H1 (cell line): ENCODE measurements at regions not wholly inside any gene's neighbourhood (a gene's known extent, or its start where the extent isn't known, plus 50 kb on each side); places are given as distances from the start of the nearest gene placed in this dataset.

Source experiments
- CTCF ChIA-PET: fragments of 300-600 bp; sonication (Branson Sonifier 250); formaldehyde crosslinking; loops from one replicate; lab custom pipeline; 2021; ENCODE audit not compliant: partially characterized antibody; lab: Charles Lee
- POLR2A ChIA-PET: fragments of 300-600 bp; sonication (Branson Sonifier 250); formaldehyde crosslinking; loops from one replicate; lab custom pipeline; 2021; ENCODE audit warnings: inconsistent platforms; ENCODE audit not compliant: partially characterized antibody; lab: Charles Lee
- DNase-seq, 2 experiments: peaks; one replicate each; pipeline versions ENCODE4 v3.0.0 to v3.0.0-alpha.2; 2010 to 2022; ENCODE audit warnings: low spot score in 2 of 2, low read depth in 1 of 2, mixed read lengths in 1 of 2
- FAIRE-seq: peaks from 2 replicates; lab custom pipeline; 2011; peaks lifted over from hg19 to GRCh38; lab: Jason Lieb, UNC
- H2AFZ ChIP-seq: 2 replicates; pipeline ENCODE4 v1.8.1; 2012; ENCODE audit warnings: low read length, inconsistent platforms
- H2AK5ac ChIP-seq: 2 replicates; pipeline ENCODE4 v1.6.1; 2013; ENCODE audit warnings: low read depth, low read length
- H2BK120ac ChIP-seq: replicated peaks from 2 replicates; pipeline ENCODE3; 2013; ENCODE audit warnings: low read depth, low read length, inconsistent platforms
- H2BK12ac ChIP-seq: 2 replicates; pipeline ENCODE4 v1.6.1; 2013; ENCODE audit warnings: low read depth, low read length
- H2BK15ac ChIP-seq: 2 replicates; pipeline ENCODE4 v1.6.1; 2013; ENCODE audit warnings: low read length
- H2BK20ac ChIP-seq: 2 replicates; pipeline ENCODE4 v1.6.1; 2013; ENCODE audit warnings: low read length
- H2BK5ac ChIP-seq: 2 replicates; pipeline ENCODE4 v1.6.1; 2013; ENCODE audit warnings: low read depth, low read length
- H3K14ac ChIP-seq: 2 replicates; pipeline ENCODE4 v1.6.1; 2013; ENCODE audit warnings: inconsistent platforms; ENCODE audit not compliant: insufficient read length
- H3K18ac ChIP-seq: 2 replicates; pipeline ENCODE4 v1.6.1; 2013; ENCODE audit warnings: low read length; ENCODE audit errors: extremely low read depth
- H3K23ac ChIP-seq: 2 replicates; pipeline ENCODE4 v1.6.1; 2013; ENCODE audit warnings: inconsistent platforms; ENCODE audit not compliant: insufficient read length
- H3K23me2 ChIP-seq: 2 replicates; pipeline ENCODE4 v1.6.1; 2013; ENCODE audit warnings: low read depth, low read length
- H3K27ac ChIP-seq: 2 replicates; pipeline ENCODE4 v1.6.1; 2011; ENCODE audit warnings: low read depth, low read length, inconsistent platforms
- H3K27me3 ChIP-seq, 4 experiments: replicated peaks in 1 of 4; 1 replicate in 1 of 4; 2 replicates in 3 of 4; pipeline versions ENCODE4 v1.6.1 to v1.8.1; 2011 to 2013; ENCODE audit warnings: low read length in 3 of 4, mild to moderate bottlenecking in 3 of 4, inconsistent platforms in 2 of 4, mixed read lengths in 2 of 4, moderate library complexity in 1 of 4; ENCODE audit not compliant: control insufficient read depth in 3 of 4, insufficient read depth in 3 of 4; ENCODE audit errors: extremely low read depth in 1 of 4
- H3K36me3 ChIP-seq, 4 experiments: 2 replicates each; pipeline versions ENCODE4 v1.6.1 to v1.8.1; 2011 to 2013; ENCODE audit warnings: mild to moderate bottlenecking in 4 of 4, low read length in 3 of 4, moderate library complexity in 2 of 4, control low read depth in 1 of 4, inconsistent platforms in 1 of 4; ENCODE audit not compliant: insufficient read depth in 4 of 4, control insufficient read depth in 2 of 4
- H3K4ac ChIP-seq: replicated peaks from 2 replicates; pipeline ENCODE3; 2013; ENCODE audit warnings: low read length, low read depth, mixed read lengths, inconsistent platforms; ENCODE audit not compliant: insufficient read length
- H3K4me1 ChIP-seq, 4 experiments: replicated peaks in 1 of 4; 1 replicate in 1 of 4; 2 replicates in 3 of 4; pipeline versions ENCODE4 v1.6.1 to v1.8.1; 2011 to 2013; ENCODE audit warnings: low read length in 3 of 4, inconsistent platforms in 2 of 4, mixed read lengths in 1 of 4; ENCODE audit not compliant: insufficient read depth in 4 of 4, control insufficient read depth in 3 of 4
- H3K4me2 ChIP-seq, 2 experiments: 2 replicates each; pipeline versions ENCODE4 v1.6.1 to v1.8.1; 2011 to 2013; ENCODE audit warnings: low read depth in 2 of 2, low read length in 2 of 2, control low read depth in 1 of 2, inconsistent platforms in 1 of 2, mild to moderate bottlenecking in 1 of 2; ENCODE audit not compliant: insufficient read depth in 1 of 2
- H3K4me3 ChIP-seq, 4 experiments: fragments of 200-600, 300-600 bp in 1 of 4; sonication (generic), shearing (Covaris generic), sonication (Bioruptor Twin) in 1 of 4; 2 replicates each; pipeline versions ENCODE4 v1.5.1 to v1.8.1; 2011 to 2016; ENCODE audit warnings: low read length in 4 of 4, low read depth in 3 of 4, control low read depth in 2 of 4, inconsistent platforms in 2 of 4, mild to moderate bottlenecking in 2 of 4, mixed read lengths in 1 of 4, moderate library complexity in 1 of 4; ENCODE audit not compliant: insufficient read depth in 2 of 4; ENCODE audit errors: extremely low read depth in 1 of 4
- H3K56ac ChIP-seq: replicated peaks from 2 replicates; pipeline ENCODE3; 2013; ENCODE audit warnings: low read depth, mild to moderate bottlenecking, mixed read lengths, low read length, inconsistent platforms; ENCODE audit not compliant: insufficient read length
- H3K79me1 ChIP-seq: 2 replicates; pipeline ENCODE4 v1.6.1; 2013; ENCODE audit warnings: low read depth, low read length, control low read depth
- H3K79me2 ChIP-seq, 2 experiments: 2 replicates each; pipeline versions ENCODE4 v1.6.1 to v1.8.1; 2012 to 2013; ENCODE audit warnings: low read length in 2 of 2, mild to moderate bottlenecking in 2 of 2, inconsistent platforms in 1 of 2; ENCODE audit not compliant: insufficient read depth in 2 of 2, control insufficient read depth in 1 of 2
- H3K9ac ChIP-seq, 4 experiments: replicated peaks in 1 of 4; 1 replicate in 1 of 4; 2 replicates in 3 of 4; pipeline versions ENCODE4 v1.6.1 to v1.8.1; 2011 to 2013; ENCODE audit warnings: low read depth in 3 of 4, low read length in 3 of 4, control low read depth in 2 of 4, mild to moderate bottlenecking in 2 of 4, moderate library complexity in 2 of 4, inconsistent platforms in 1 of 4; ENCODE audit errors: extremely low read depth in 1 of 4
- H3K9me3 ChIP-seq, 2 experiments: 2 replicates each; pipeline versions ENCODE4 v1.6.1 to v1.8.1; 2012 to 2013; ENCODE audit warnings: mild to moderate bottlenecking in 2 of 2, moderate library complexity in 2 of 2, control low read depth in 1 of 2, inconsistent platforms in 1 of 2, low read depth in 1 of 2, low read length in 1 of 2, mixed read lengths in 1 of 2; ENCODE audit not compliant: insufficient read depth in 2 of 2
- H4K20me1 ChIP-seq, 2 experiments: replicated peaks in 1 of 2; 2 replicates each; pipeline versions ENCODE3 to v1.8.1; 2011 to 2013; ENCODE audit warnings: inconsistent platforms in 2 of 2, low read length in 2 of 2, mild to moderate bottlenecking in 1 of 2; ENCODE audit not compliant: insufficient read depth in 2 of 2, control insufficient read depth in 1 of 2
- H4K5ac ChIP-seq: 2 replicates; pipeline ENCODE4 v1.6.1; 2013; ENCODE audit warnings: low read length, low read depth, mixed read lengths, inconsistent platforms; ENCODE audit not compliant: insufficient read length
- H4K8ac ChIP-seq: 2 replicates; pipeline ENCODE4 v1.8.0; 2013; ENCODE audit warnings: mild to moderate bottlenecking, moderate library complexity, low read length, inconsistent platforms; ENCODE audit not compliant: insufficient read depth; ENCODE audit errors: extremely low read depth
- H4K91ac ChIP-seq: replicated peaks from 2 replicates; pipeline ENCODE3; 2013; ENCODE audit warnings: low read length, mixed read lengths, inconsistent platforms; ENCODE audit not compliant: insufficient read length
- CTBP2 ChIP-seq: IDR thresholded peaks from 2 replicates; pipeline ENCODE4 v1.7.0; 2011; ENCODE audit warnings: borderline replicate concordance, mild to moderate bottlenecking, moderate library complexity, mixed read lengths, low read length; ENCODE audit not compliant: insufficient read depth, insufficient read length
- CTCF ChIP-seq, 3 experiments: IDR thresholded peaks; 1 replicate in 2 of 3; 2 replicates in 1 of 3; pipeline versions ENCODE4 v1.5.1 to v1.6.1; 2011; ENCODE audit warnings: low read length in 3 of 3, mild to moderate bottlenecking in 3 of 3, inconsistent platforms in 2 of 3, low read depth in 1 of 3, moderate library complexity in 1 of 3; ENCODE audit not compliant: insufficient read depth in 1 of 3; ENCODE audit errors: control extremely low read depth in 1 of 3
- EGR1 ChIP-seq: IDR thresholded peaks from 2 replicates; pipeline ENCODE4 v1.6.1; 2011; ENCODE audit warnings: low read depth, low read length, borderline replicate concordance
- KDM1A ChIP-seq: fragments of 200-600, 300-600 bp; sonication (generic); IDR thresholded peaks from 2 replicates; pipeline ENCODE4 v1.7.1; 2016; ENCODE audit warnings: mild to moderate bottlenecking, low read length, borderline replicate concordance
- RFX5 ChIP-seq: IDR thresholded peaks from 2 replicates; pipeline ENCODE4 v1.6.1; 2011; ENCODE audit warnings: low read depth, low read length, improper control_type of control experiment, borderline replicate concordance
- RXRA ChIP-seq: IDR thresholded peaks from 2 replicates; pipeline ENCODE4 v1.6.1; 2011; ENCODE audit warnings: low read depth, mild to moderate bottlenecking, low read length, moderate library complexity; ENCODE audit not compliant: insufficient read depth
- WGBS, 2 experiments: shearing (Covaris generic) in 1 of 2; methylation state at CpG; one replicate each; pipeline versions ENCODE4 v1.1.6 to v1.1.7; 2013 to 2015; ENCODE audit warnings: low lambda C conversion rate in 2 of 2, mixed read lengths in 2 of 2, inconsistent platforms in 1 of 2, low coverage in 1 of 2, missing lambda C conversion rate in 1 of 2; ENCODE audit not compliant: insufficient replicate concordance in 2 of 2, insufficient coverage in 1 of 2, insufficient read length in 1 of 2; ENCODE audit errors: extremely low coverage in 1 of 2, missing lambda C conversion rate in 1 of 2; 5-methylcytosine and 5-hydroxymethylcytosine counted together
- TF ChIP-seq, protein P1 (sequence below): IDR thresholded peaks from 2 replicates; pipeline ENCODE4 v1.6.1; 2011; ENCODE audit warnings: low read depth, mild to moderate bottlenecking, low read length; ENCODE audit not compliant: insufficient read depth

DNA sequence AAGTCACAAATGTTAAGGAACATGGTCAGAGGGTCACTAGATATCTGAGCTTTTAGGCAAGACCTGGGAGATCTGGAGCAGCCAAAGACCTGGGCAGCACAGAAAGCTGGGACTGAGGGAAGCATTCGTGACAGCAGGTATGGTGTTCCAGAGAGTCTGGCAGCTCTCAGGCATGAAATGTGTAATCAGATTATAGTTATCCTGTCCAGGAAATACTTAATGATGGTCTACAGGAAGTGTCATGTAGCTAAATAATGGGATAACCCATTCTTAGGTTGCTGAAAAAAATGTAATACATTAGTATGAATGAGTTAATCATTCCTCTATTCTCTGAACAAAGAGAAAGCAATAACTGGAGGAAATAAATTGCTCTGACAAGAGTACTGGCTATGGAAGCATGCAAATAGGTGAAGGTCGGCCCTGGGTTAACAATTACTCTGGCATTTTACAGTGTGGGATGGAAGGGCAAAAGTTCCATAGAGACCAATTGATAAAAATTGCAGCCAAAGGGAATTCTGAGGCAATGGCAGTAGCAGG lies 740.5 kb downstream of the CBLN4 start:
- Histone ChIP-seq H3K79me1 (no peaks in the 10 kb centered on the region), H3K56ac (no peak overlapping the region), H2AFZ (no peak overlapping the region), H3K23me2 (no peaks in the 10 kb centered on the region), H4K8ac (no peak overlapping the region), H4K20me1 (no peaks in the 10 kb centered on the region), H3K27me3 (no peaks in the 10 kb centered on the region), H2AK5ac (no peak overlapping the region), H3K4ac (no peak overlapping the region), H3K18ac (no peak overlapping the region), H3K4me3 (no peak overlapping the region), H3K4me2 (no peak overlapping the region), H3K79me2 (no peaks in the 10 kb centered on the region), H4K91ac (no peak overlapping the region), H3K4me1 (no peaks in the 10 kb centered on the region), H2BK20ac (no peak overlapping the region), H3K36me3 (no peaks in the 10 kb centered on the region), H3K14ac (no peak overlapping the region), H2BK12ac (no peak overlapping the region), H2BK5ac (no peak overlapping the region)
- no peak for FAIRE-seq
- CTCF ChIA-PET: no interaction called here
- POLR2A ChIA-PET: no interaction called here
- 100% methylated on average over 2 of the region's 2 CpGs; no CpG with 5 or more reads in 1 of the 2 experiments for WGBS, 2 experiments
- TF ChIP-seq RFX5 (no peak), CTCF (IDR thresholded peaks at IDR 0.05; ENCODE audit: control extremely low read depth in 1 of 3, insufficient read depth in 1 of 3, low read depth in 1 of 3, low read length in 3 of 3) (no peak), KDM1A (no peak), EGR1 (no peak), CTBP2 (no peak), RXRA (no peak)
- TF ChIP-seq, protein P1, sequence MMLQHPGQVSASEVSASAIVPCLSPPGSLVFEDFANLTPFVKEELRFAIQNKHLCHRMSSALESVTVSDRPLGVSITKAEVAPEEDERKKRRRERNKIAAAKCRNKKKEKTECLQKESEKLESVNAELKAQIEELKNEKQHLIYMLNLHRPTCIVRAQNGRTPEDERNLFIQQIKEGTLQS: no peak
- TF ChIP-seq, all 59 proteins: peak for 0
- Histone ChIP-seq H4K5ac (no peak overlapping the region), H3K9me3 (no peaks in the 10 kb centered on the region), H2BK120ac (no peak overlapping the region), H3K9ac (no peak overlapping the region), H3K23ac (no peak overlapping the region), H2BK15ac (no peak overlapping the region), H3K27ac (no peak overlapping the region)
- no peak for DNase-seq
